Activated CD8-positive, alpha-beta memory T cell treated with anti-CD3 and anti-CD28 coated beads, Interleukin-2, amount 50 U/mL, for 24 hours (primary cell): ENCODE measurements at regions not wholly inside any gene's neighbourhood (a gene's known extent, or its start where the extent isn't known, plus 50 kb on each side); places are given as distances from the start of the nearest gene placed in this dataset.
"Not testable (repeated sequence)": the region's sequence is repeated elsewhere in the genome, so short reads cannot be mapped to it uniquely, and the experiment has no call there.

Experiments
- DNase-seq: peaks from one replicate; pipeline ENCODE4 v3.0.0-alpha.2; 2020; ENCODE audit errors: extremely low read depth

DNA sequence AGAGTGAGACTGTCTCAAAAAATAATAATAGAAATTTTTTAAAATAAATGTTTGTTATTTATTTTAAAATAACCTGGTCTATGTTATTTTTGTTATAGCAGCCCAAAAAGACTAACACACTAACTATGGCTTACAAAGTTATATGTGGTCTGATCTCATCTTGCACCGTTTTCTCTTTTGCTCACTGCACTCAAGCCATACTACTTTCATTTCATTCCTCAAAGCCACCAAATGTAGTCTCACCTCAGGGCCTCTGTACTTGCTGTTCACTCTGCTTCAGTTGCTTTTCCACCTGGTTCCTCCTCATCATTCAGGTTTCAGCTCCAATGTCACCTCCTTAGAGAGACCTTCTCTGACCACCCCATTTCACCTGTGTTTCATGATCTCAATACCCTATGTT lies 55.2 kb upstream of the MDM1 start:
- DNase-seq = no peak

GRCh38 chr12:68389305-68389704 lies 57.1 kb upstream of the MDM1 start:
- no peak for DNase-seq

GRCh38 chr12:68391937-68392336 lies 59.8 kb upstream of the MDM1 start:
- no peak for DNase-seq

- no peak for DNase-seq
These were observed 60.2 kb upstream of the MDM1 start for GRCh38 chr12:68392376-68392775.

DNA sequence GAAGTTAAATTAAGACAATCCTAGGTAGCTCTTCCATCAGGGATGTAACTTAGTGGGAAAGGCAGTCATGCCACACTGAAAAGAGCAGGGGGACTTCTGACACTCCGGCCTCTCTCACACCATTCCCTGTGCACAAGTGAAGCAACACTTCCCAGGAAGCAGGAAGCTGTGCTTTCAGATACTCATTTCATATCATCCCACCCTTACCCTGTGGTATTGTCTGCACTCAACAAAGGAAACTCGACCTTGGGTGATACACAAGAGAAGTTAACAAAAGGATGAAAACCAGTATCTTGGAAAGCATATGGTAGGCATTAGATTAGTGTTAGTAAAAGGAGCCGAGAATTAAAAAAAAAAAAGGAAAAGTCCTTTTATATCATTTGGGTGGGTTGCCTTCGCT lies 61.3 kb upstream of the MDM1 start:
- no peak for DNase-seq

DNA sequence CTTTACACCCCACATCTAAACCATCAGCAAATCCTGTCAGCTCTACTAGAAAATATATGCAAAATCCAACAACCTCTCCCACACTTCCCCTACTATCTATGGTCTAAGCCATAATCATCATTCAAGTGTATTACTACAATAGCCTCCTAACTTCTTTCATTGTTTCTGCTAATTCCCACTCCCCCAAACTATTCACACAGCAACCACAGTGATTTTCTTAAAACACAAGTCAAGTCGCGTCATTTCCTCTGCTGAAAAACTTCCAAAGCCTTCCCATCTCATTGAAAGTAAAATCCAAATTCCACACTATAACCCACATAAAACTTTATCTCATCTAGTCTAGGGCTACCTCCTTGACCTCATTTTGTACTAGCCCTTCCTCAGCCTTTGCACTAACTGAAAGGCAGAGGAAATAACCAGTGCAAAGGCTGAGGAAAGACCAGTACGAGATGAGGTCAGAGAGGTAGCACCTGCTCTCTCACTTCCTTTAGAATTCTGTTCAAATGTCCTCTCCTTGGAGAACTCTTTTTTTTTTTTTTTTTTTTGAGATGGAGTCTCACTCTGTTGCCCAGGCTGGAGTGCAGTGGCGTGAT lies 65.5 kb upstream of the MDM1 start:
- DNase-seq = no peak

- not testable (repeated sequence) for DNase-seq
These were observed 66.5 kb upstream of the MDM1 start for GRCh38 chr12:68398689-68399088.

DNA sequence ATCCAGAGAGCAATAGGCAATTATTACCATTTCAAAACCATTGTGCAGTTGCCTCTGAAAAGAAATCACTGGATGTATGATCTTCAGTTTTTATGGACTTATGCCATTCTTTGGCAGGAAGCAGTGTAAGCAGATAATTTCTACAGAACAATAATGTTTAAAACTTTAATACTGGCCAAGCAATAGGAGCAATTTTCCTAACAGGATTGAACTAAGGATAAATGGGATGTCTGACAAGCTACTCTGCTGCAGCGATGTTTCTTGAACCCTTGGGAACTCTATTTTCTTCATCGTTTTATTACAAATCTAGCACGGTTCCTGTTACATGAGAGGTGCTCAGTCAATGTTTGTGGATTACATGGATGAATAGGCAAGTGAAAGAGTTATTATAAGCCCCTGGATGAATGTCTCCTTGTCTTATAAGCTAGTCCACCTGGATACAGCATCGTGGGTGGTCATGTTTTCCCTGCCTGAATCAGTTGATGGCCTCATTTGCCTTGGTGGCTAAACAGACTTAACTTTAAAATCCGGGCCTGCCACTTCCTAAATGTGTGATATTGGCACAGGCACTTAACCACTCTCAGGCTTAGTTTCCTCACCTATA lies 68.2 kb upstream of the MDM1 start:
- DNase-seq = no peak

GRCh38 chr12:68402422-68402821 lies 70.3 kb upstream of the MDM1 start:
- no peak for DNase-seq

GRCh38 chr12:68403296-68403695 lies 71.1 kb upstream of the MDM1 start:
- DNase-seq = no peak

DNA sequence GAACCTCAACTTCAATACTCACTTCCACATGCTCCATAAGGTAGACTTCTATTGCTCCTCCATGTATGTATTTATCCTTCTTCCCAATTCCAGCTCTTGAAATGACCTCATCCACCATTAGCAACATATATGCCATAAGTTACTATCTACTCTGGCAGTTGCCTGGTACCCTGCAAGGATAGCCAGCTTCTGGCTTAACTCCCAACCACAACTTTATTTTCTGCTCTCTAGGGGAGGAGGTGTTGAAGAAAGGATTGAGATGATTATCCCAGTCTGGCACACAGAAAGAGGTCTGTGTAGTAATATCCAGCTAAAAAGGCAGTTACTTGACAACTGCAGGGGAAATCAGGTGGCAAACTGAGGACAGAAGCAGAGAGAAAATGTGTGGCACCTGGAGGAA lies 71.5 kb upstream of the MDM1 start:
- no peak for DNase-seq

DNA sequence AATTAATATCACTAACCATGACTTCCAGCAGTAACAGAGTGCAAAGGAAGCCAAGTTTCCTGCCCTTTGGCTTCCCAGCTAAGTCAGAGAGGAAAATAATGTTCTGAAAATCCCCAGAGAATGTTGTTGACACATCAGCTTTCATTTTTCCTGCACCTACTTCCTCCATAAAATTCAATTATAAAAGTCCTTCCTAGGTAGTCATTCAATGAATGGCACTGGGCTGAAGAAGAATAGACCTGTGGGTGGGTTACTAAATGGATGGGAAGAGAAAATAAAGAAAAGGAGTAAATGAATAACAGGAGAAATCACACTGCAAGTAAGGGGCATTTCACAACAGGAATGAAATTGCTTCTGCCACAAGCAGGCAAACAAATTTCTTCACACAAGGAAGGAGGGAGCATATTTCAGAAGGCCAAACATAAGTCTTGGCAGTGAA lies 73.2 kb upstream of the MDM1 start:
- DNase-seq = no peak

DNA sequence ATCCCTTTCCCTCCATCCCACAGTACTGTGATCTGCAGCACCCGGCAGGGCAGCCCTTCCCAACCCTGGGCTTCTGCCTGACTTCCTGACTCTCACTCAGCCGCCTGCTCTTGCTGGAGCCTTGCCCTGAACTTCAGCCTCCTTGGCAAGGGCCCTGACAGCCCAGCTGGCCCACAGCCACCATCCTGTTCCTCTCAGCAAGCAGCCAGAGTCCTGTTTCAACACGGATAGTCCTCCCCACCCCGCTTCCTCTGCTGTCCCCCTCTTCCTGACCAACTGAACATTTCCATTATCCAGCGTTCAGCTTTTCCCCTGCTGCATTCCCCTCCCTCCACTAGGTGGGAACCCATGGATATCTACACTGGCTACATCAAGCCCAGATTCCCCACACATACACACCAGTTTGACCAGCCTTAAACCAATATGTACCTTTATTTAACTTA lies 74.0 kb upstream of the MDM1 start:
- no peak for DNase-seq

GRCh38 chr12:68406911-68407310 lies 74.7 kb upstream of the MDM1 start:
- no peak for DNase-seq

DNA sequence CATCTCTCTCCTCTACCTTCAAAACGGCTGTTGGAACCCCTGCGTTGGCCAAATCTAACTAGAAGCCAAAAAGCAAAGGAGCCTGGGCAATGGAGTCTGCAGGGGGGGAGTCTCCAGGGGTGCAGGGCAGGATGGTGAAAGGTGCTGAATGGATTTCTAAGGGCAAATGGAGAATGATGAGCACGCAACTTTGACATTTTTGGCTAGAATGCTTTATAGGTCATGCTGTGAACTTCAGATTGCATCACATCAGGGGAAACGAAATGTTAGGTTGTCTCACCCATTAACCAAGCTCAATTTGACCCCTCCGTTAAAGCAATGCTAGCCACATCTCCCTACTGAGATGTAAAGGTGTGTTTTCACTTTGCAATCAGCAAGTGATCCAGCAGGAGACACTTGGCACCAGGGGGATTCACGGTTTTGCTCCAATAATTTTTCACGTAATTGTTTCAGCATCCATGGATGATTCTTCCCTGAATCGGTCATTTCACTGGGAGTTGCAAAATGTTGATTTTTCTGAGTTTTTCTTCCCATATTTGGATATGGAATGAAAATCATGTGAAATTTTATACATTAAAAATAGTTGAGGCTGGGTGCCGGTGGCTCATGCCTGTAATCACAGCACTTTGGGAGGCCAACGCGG lies 78.0 kb upstream of the MDM1 start:
- no peak for DNase-seq

GRCh38 chr12:68411371-68411770 lies 79.2 kb upstream of the MDM1 start:
- no peak for DNase-seq

GRCh38 chr12:68414988-68415387 lies 82.8 kb upstream of the MDM1 start:
- no peak for DNase-seq

DNA sequence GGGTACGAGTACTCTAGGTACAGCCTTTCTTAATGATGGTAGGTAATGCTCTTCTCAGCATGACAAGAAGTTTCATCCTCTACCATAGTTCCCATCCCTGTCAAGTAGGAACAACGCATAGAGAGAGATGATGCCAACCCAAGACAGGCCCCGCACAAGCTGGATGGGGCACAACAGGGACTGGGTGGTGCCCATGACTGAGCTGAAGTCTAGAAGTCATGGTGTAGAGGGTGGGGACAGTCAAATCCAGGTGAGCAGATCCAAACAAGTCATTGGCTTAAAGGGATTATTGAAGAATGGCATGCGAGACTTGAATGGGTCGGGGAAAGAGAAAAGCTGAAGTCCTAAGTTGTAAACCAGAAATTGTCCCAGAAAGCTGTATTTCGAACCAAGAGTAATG lies 84.2 kb upstream of the MDM1 start:
- DNase-seq = no peak

DNA sequence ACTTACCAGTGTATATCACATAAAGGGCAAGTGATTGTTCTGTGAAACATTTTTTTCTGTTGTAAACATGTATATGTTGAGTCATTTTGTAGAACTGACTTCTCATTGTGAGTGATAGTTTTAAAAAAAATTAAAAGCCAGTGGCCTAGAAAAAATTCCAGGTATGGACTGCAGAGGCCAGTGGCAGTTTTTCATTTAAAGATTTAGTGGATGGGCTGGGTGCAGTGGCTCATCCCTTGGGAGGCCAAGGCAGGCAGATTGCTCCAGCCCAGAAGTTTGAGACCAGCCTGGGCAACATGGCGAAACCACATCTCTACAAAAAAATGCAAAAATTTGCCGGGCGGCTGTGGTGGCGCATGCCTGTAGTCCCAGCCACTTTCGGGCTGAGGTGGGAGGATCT lies 84.7 kb upstream of the MDM1 start:
- DNase-seq = no peak

DNA sequence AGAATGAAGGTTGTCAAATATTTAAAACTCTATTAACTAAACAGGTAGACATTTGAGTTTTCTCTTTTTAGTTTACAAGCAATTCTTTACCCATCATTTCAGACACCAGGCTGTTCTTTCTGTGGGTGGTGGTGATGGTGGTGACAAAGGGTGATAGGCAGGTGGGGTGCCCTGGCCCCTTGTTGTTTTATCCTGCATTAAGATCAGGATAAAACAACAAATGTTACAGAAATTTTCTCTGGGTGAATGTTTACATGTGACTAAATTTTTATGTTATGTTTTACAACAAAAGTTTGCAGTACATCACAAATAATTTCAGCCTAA lies 85.9 kb upstream of the MDM1 start:
- DNase-seq = no peak

DNA sequence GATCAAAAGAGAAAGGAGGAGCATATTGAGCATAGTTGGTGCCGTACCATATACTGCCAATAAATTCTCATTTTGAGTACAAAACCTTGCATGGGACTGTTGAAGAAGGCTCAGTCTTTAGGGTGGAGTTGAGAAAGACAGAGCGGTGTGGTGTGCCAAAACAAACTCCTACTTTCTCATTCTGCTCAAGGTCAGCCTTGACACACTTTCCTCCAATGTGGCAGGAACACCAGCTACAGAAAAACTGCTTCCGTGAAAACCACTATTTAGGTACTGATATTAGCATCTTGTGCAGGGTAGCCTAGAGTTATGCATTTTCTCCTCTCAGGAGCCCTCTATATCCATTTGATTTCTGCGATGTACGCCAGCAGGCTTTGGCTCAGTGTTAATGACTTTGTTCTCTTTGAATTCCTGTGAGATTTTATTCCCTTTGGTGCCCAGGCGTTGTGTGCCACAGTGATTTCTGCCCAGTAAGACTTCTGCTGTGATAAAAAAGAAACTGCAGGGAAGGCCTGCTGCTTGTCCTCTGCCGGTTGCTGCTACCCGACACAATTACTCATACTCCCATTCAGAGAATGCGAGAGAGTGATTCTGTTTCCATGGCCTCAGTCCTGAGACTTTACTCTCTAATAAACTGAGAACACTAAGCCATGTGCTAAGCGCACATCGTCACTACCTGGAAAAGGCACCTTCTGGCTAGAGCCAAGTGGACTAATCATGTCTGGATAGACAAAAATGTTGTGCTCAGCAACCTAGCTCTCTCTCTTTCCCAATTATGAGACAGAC lies 88.3 kb upstream of the MDM1 start:
- no peak for DNase-seq

DNA sequence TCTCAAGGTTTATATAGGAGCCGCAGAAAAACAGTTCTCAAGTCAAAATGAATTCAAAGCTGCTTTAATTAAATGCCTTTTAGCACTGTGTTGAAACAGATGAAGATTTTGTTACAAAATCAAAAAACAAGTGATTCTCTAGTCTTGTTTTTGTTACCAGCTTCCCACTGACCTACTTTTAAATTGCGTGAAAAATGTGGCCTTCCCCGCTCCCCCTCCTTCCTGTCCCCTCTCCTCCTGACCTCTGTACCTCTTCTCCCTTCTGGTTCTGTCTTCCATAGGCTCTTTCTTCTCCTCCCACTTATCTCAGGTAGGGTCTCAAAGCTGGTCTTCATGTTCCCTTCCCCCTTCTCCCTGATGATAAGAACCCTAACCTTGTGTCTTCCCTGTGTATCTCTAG lies 90.0 kb upstream of the MDM1 start:
- no peak for DNase-seq
